Kidney epithelial cell (primary cell): ENCODE measurements at regions not wholly inside any gene's neighbourhood (a gene's known extent, or its start where the extent isn't known, plus 50 kb on each side); places are given as distances from the start of the nearest gene placed in this dataset.

Experiments
- DNase-seq: peaks from one replicate; pipeline ENCODE4 v3.0.0-alpha.2; 2010; ENCODE audit warnings: low read depth
- H3K27me3 ChIP-seq: 2 replicates; pipeline ENCODE4 v1.6.0; 2011; ENCODE audit warnings: low read length; ENCODE audit not compliant: control insufficient read depth, insufficient read depth
- H3K36me3 ChIP-seq: 2 replicates; pipeline ENCODE4 v1.5.1; 2011; ENCODE audit warnings: low read length; ENCODE audit not compliant: control insufficient read depth, insufficient read depth
- H3K4me3 ChIP-seq: 2 replicates; pipeline ENCODE4 v1.5.1; 2011; ENCODE audit warnings: low read depth, mild to moderate bottlenecking, control low read depth, low read length
- CTCF ChIP-seq: IDR thresholded peaks from 2 replicates; pipeline ENCODE4 v1.5.1; 2011; ENCODE audit warnings: mild to moderate bottlenecking, moderate library complexity, low read length, control low read depth, inconsistent platforms; ENCODE audit not compliant: insufficient read depth, poor library complexity, severe bottlenecking

GRCh38 chr7:91800389-91800788, 80.1 kb downstream of the MTERF1 start:
- H3K27me3 ChIP-seq, result no peaks in the 10 kb centered on the region
- no peak for DNase-seq
- H3K4me3 ChIP-seq, result no peak overlapping the region
- TF ChIP-seq CTCF, result no peak
- H3K36me3 ChIP-seq, result no peaks in the 10 kb centered on the region

GRCh38 chr7:91801331-91801983, 79.0 kb downstream of the MTERF1 start:
- Histone ChIP-seq H3K27me3 (no peaks in the 10 kb centered on the region), H3K36me3 (no peaks in the 10 kb centered on the region), H3K4me3 (no peak overlapping the region)
- TF ChIP-seq CTCF, result no peak
- DNase-seq, result no peak

- Histone ChIP-seq H3K4me3 (no peak overlapping the region), H3K36me3 (no peaks in the 10 kb centered on the region), H3K27me3 (no peaks in the 10 kb centered on the region)
- no peak for TF ChIP-seq CTCF
- DNase-seq, result no peak
These were observed 69.3 kb downstream of the MTERF1 start for GRCh38 chr7:91811236-91811635.

DNA sequence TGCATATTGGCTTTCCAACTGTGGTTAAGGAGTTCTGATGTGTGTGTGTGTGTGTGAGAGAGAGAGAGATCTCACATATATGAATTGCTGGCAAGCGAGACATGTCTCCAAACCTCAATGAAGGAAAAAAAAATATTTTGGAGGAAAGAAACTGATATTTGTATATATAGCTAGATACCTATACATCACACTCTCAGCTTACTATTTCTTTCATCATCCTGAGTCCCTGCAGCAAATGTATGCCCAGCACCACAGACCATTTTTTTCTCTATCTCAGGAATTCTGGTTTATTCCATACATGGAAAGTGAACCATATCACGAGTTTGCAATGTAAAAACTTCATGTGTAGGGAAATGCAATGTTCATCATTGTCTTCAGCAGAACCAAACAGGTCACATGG, 68.9 kb downstream of the MTERF1 start:
- no peak overlapping the region for H3K4me3 ChIP-seq
- TF ChIP-seq CTCF, result no peak
- no peak for DNase-seq
- H3K36me3 ChIP-seq, result no peaks in the 10 kb centered on the region
- H3K27me3 ChIP-seq, result no peaks in the 10 kb centered on the region

DNA sequence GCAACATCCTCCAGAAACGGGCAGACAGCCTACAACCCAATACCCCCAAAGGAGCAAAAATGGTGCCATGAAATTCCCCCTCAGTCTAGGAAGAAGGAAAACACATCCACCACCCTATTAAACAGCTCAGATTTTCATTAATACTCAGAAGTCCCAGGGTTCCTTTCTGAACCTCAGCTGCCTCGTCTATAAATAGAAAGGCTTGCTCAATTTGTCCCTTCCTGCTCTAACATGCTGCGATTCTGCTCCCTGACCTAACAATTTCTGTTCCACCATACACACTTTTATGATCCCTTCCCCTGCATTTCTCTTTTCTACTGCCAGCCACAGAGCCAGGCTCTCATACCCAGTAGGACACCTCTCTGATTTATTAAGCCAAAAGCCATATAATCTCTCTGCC, 68.1 kb downstream of the MTERF1 start:
- no peaks in the 10 kb centered on the region for H3K36me3 ChIP-seq
- no peaks in the 10 kb centered on the region for H3K27me3 ChIP-seq
- DNase-seq, result no peak
- H3K4me3 ChIP-seq, result no peak overlapping the region
- no peak for TF ChIP-seq CTCF

DNA sequence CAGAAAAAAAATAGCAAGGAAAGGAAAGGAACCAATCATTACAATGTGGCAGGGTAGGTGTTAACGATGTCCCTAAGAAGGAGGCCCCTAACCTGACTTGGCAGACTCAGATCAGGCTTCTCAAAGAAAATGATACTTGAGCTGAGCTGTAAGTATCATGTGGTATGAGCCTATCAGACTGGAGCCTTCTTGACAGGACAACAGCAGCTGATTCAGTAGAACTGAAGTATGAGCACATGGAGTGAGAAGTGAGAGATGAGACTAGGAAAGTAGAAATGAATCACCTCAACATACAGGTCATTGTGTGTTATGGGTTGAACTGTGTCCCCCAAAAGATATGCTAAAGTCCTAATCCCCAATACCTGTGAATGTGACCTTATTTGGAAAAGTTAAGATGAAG, 66.3 kb downstream of the MTERF1 start:
- Histone ChIP-seq H3K27me3 (no peaks in the 10 kb centered on the region), H3K4me3 (no peak overlapping the region), H3K36me3 (no peaks in the 10 kb centered on the region)
- no peak for DNase-seq
- TF ChIP-seq CTCF, result no peak
